ENCODE measurements at regions not wholly inside any gene's neighbourhood (a gene's known extent, or its start where the extent isn't known, plus 50 kb on each side); places are given as distances from the start of the nearest gene placed in this dataset.

GRCh38 chr11:10398525-10398924, 56.5 kb upstream of the AMPD3 start:
- Histone ChIP-seq H3K9me3 (ENCODE audit: control insufficient read depth, insufficient read depth, low read depth, low read length) (no peaks in the 10 kb centered on the region), H3K9ac (ENCODE audit: low read length) (no peak overlapping the region), H3K27ac (ENCODE audit: low read depth, low read length) (no peak overlapping the region), H3K4me3 (ENCODE audit: low read depth, low read length) (no peak overlapping the region), H3K27me3 (ENCODE audit: control insufficient read depth, insufficient read depth, low read length) (no peaks in the 10 kb centered on the region), H3K4me1 (ENCODE audit: control insufficient read depth, insufficient read depth, low read length) (peaks cover 9% of the 10 kb centered on the region; the same call in 1 of the 2 replicates), H3K36me3 (ENCODE audit: control insufficient read depth, insufficient read depth, low read length) (no peaks in the 10 kb centered on the region)

- Histone ChIP-seq H3K36me3 (ENCODE audit: control insufficient read depth, insufficient read depth, low read length) (no peaks in the 10 kb centered on the region), H3K27ac (ENCODE audit: low read depth, low read length) (no peak overlapping the region), H3K9ac (ENCODE audit: low read length) (no peak overlapping the region), H3K4me1 (ENCODE audit: control insufficient read depth, insufficient read depth, low read length) (peaks cover 5% of the 10 kb centered on the region; the same call in 1 of the 2 replicates), H3K27me3 (ENCODE audit: control insufficient read depth, insufficient read depth, low read length) (no peaks in the 10 kb centered on the region), H3K4me3 (ENCODE audit: low read depth, low read length) (no peak overlapping the region), H3K9me3 (ENCODE audit: control insufficient read depth, insufficient read depth, low read depth, low read length) (no peaks in the 10 kb centered on the region)
Observed at GRCh38 chr11:10400856-10401255, 54.2 kb upstream of the AMPD3 start.

- peaks cover 6% of the 10 kb centered on the region; the same call in 1 of the 2 replicates for H3K4me1 ChIP-seq (ENCODE audit: control insufficient read depth, insufficient read depth, low read length)
- no peak overlapping the region for H3K4me3 ChIP-seq (ENCODE audit: low read depth, low read length)
- no peak overlapping the region for H3K9ac ChIP-seq (ENCODE audit: low read length)
- no peak overlapping the region for H3K27ac ChIP-seq (ENCODE audit: low read depth, low read length)
- no peaks in the 10 kb centered on the region for H3K36me3 ChIP-seq (ENCODE audit: control insufficient read depth, insufficient read depth, low read length)
- no peaks in the 10 kb centered on the region for H3K27me3 ChIP-seq (ENCODE audit: control insufficient read depth, insufficient read depth, low read length)
- no peaks in the 10 kb centered on the region for H3K9me3 ChIP-seq (ENCODE audit: control insufficient read depth, insufficient read depth, low read depth, low read length)
Observed at GRCh38 chr11:10401256-10401655, 53.8 kb upstream of the AMPD3 start.

- Histone ChIP-seq H3K4me3 (ENCODE audit: low read depth, low read length) (no peak overlapping the region), H3K4me1 (ENCODE audit: control insufficient read depth, insufficient read depth, low read length) (peaks cover 6% of the 10 kb centered on the region; the same call in 1 of the 2 replicates), H3K9me3 (ENCODE audit: control insufficient read depth, insufficient read depth, low read depth, low read length) (no peaks in the 10 kb centered on the region), H3K27me3 (ENCODE audit: control insufficient read depth, insufficient read depth, low read length) (no peaks in the 10 kb centered on the region), H3K27ac (ENCODE audit: low read depth, low read length) (no peak overlapping the region), H3K36me3 (ENCODE audit: control insufficient read depth, insufficient read depth, low read length) (no peaks in the 10 kb centered on the region), H3K9ac (ENCODE audit: low read length) (no peak overlapping the region)
Observed at GRCh38 chr11:10401696-10402392, 53.2 kb upstream of the AMPD3 start.

Measured in HUES6 (cell line).